Cardiac fibroblast (primary cell): ENCODE measurements at regions not wholly inside any gene's neighbourhood (a gene's known extent, or its start where the extent isn't known, plus 50 kb on each side); places are given as distances from the start of the nearest gene placed in this dataset.

Source experiments
- DNase-seq, 2 donors: peaks; one replicate each; pipeline versions ENCODE4 v3.0.0 to v3.0.0-alpha.2; 2010; ENCODE audit warnings: low read depth in 2 of 2
- H3K4me3 ChIP-seq, 2 donors: replicated peaks in 1 of 2; 1 replicate in 1 of 2; 2 replicates in 1 of 2; pipeline ENCODE4 v1.5.1; 2011; ENCODE audit warnings: low read depth in 2 of 2, low read length in 2 of 2, mild to moderate bottlenecking in 2 of 2, moderate library complexity in 1 of 2
- CTCF ChIP-seq: IDR thresholded peaks from one replicate; pipeline ENCODE4 v1.5.1; 2011; ENCODE audit warnings: low read depth, mild to moderate bottlenecking, low read length, inconsistent platforms

GRCh38 chr4:189200353-189200752, 740.3 kb upstream of the FRG1 start:
- no peak for TF ChIP-seq CTCF
- no peak for DNase-seq
- no peak overlapping the region for H3K4me3 ChIP-seq

- peak; percentile 79 to 85 for DNase-seq
Measured at GRCh38 chr4:189202182-189202868, 738.3 kb upstream of the FRG1 start.

GRCh38 chr4:189202869-189203271, 737.8 kb upstream of the FRG1 start:
- peak; percentile 34 to 58 for DNase-seq
- TF ChIP-seq CTCF, result no peak
- H3K4me3 ChIP-seq, result no peak overlapping the region

More at GRCh38 chr4:189202182-189202868, 738.3 kb upstream of the FRG1 start:
- peak overlapping the region in 1 of 2 donors; percentile 33 for H3K4me3 ChIP-seq
- TF ChIP-seq CTCF, result peak; percentile 80

- no peak for TF ChIP-seq CTCF
- no peak for DNase-seq
- no peak overlapping the region for H3K4me3 ChIP-seq
Measured at GRCh38 chr4:189204616-189205015, 736.1 kb upstream of the FRG1 start.

- no peak for DNase-seq
- TF ChIP-seq CTCF, result no peak
- no peak overlapping the region for H3K4me3 ChIP-seq
Measured at GRCh38 chr4:189206953-189207352, 733.7 kb upstream of the FRG1 start.

- no peak for DNase-seq
- no peak for TF ChIP-seq CTCF
- H3K4me3 ChIP-seq, result no peak overlapping the region
Measured at GRCh38 chr4:189207872-189208271, 732.8 kb upstream of the FRG1 start.

GRCh38 chr4:189215574-189215973, 725.1 kb upstream of the FRG1 start:
- no peak for DNase-seq
- H3K4me3 ChIP-seq, result no peak overlapping the region
- TF ChIP-seq CTCF, result no peak
